ENCODE measurements at regions not wholly inside any gene's neighbourhood (a gene's known extent, or its start where the extent isn't known, plus 50 kb on each side); places are given as distances from the start of the nearest gene placed in this dataset.

GRCh38 chr10:128883231-128884032 lies 583.6 kb upstream of the MGMT start:
- H3K9me3 ChIP-seq (ENCODE audit: control insufficient read depth in 3 of 3, low read length in 3 of 3): peaks cover 0 to 4% (median 2%) of the 10 kb centered on the region in 3 donors
- no peaks in the 10 kb centered on the region for H3K36me3 ChIP-seq (ENCODE audit: control insufficient read depth in 3 of 3, insufficient read depth in 3 of 3, low read length in 3 of 3)
- no peak overlapping the region for H3K9ac ChIP-seq (ENCODE audit: low read depth in 1 of 3, low read length in 3 of 3)
- no peaks in the 10 kb centered on the region for H3K4me1 ChIP-seq (ENCODE audit: control insufficient read depth in 3 of 3, insufficient read depth in 3 of 3, low read length in 3 of 3)
- H3K27ac ChIP-seq (ENCODE audit: low read depth, low read length): no peak overlapping the region
- H3K4me3 ChIP-seq (ENCODE audit: low read length in 3 of 3): no peak overlapping the region
- peaks cover 0 to 7% (median 5%) of the 10 kb centered on the region in 3 donors for H3K27me3 ChIP-seq (ENCODE audit: control insufficient read depth in 3 of 3, insufficient read depth in 3 of 3, low read length in 3 of 3)

GRCh38 chr10:128884033-128884425 lies 583.0 kb upstream of the MGMT start:
- H3K9me3 ChIP-seq (ENCODE audit: control insufficient read depth in 3 of 3, low read length in 3 of 3): peaks cover 0 to 4% (median 2%) of the 10 kb centered on the region in 3 donors
- no peak overlapping the region for H3K27ac ChIP-seq (ENCODE audit: low read depth, low read length)
- no peak overlapping the region for H3K4me3 ChIP-seq (ENCODE audit: low read length in 3 of 3)
- H3K36me3 ChIP-seq (ENCODE audit: control insufficient read depth in 3 of 3, insufficient read depth in 3 of 3, low read length in 3 of 3): no peaks in the 10 kb centered on the region
- H3K4me1 ChIP-seq (ENCODE audit: control insufficient read depth in 3 of 3, insufficient read depth in 3 of 3, low read length in 3 of 3): no peaks in the 10 kb centered on the region
- H3K9ac ChIP-seq (ENCODE audit: low read depth in 1 of 3, low read length in 3 of 3): no peak overlapping the region
- peaks cover 0 to 7% (median 5%) of the 10 kb centered on the region in 3 donors for H3K27me3 ChIP-seq (ENCODE audit: control insufficient read depth in 3 of 3, insufficient read depth in 3 of 3, low read length in 3 of 3)

GRCh38 chr10:128884496-128885072 lies 582.5 kb upstream of the MGMT start:
- no peak overlapping the region for H3K27ac ChIP-seq (ENCODE audit: low read depth, low read length)
- H3K36me3 ChIP-seq (ENCODE audit: control insufficient read depth in 3 of 3, insufficient read depth in 3 of 3, low read length in 3 of 3): no peaks in the 10 kb centered on the region
- no peak overlapping the region for H3K4me3 ChIP-seq (ENCODE audit: low read length in 3 of 3)
- peaks cover 0 to 4% (median 2%) of the 10 kb centered on the region in 3 donors for H3K9me3 ChIP-seq (ENCODE audit: control insufficient read depth in 3 of 3, low read length in 3 of 3)
- peaks cover 0 to 7% (median 5%) of the 10 kb centered on the region in 3 donors for H3K27me3 ChIP-seq (ENCODE audit: control insufficient read depth in 3 of 3, insufficient read depth in 3 of 3, low read length in 3 of 3)
- H3K9ac ChIP-seq (ENCODE audit: low read depth in 1 of 3, low read length in 3 of 3): no peak overlapping the region
- H3K4me1 ChIP-seq (ENCODE audit: control insufficient read depth in 3 of 3, insufficient read depth in 3 of 3, low read length in 3 of 3): no peaks in the 10 kb centered on the region

- Histone ChIP-seq H3K4me3 (ENCODE audit: low read length in 3 of 3) (no peak overlapping the region), H3K9ac (ENCODE audit: low read depth in 1 of 3, low read length in 3 of 3) (no peak overlapping the region), H3K4me1 (ENCODE audit: control insufficient read depth in 3 of 3, insufficient read depth in 3 of 3, low read length in 3 of 3) (no peaks in the 10 kb centered on the region), H3K27ac (ENCODE audit: low read depth, low read length) (no peak overlapping the region), H3K27me3 (ENCODE audit: control insufficient read depth in 3 of 3, insufficient read depth in 3 of 3, low read length in 3 of 3) (peaks cover 0 to 7% (median 5%) of the 10 kb centered on the region in 3 donors), H3K9me3 (ENCODE audit: control insufficient read depth in 3 of 3, low read length in 3 of 3) (peaks cover 0 to 4% (median 2%) of the 10 kb centered on the region in 3 donors), H3K36me3 (ENCODE audit: control insufficient read depth in 3 of 3, insufficient read depth in 3 of 3, low read length in 3 of 3) (no peaks in the 10 kb centered on the region)
Observed at GRCh38 chr10:128885573-128886555, 581.2 kb upstream of the MGMT start.

GRCh38 chr10:128887856-128888255 lies 579.2 kb upstream of the MGMT start:
- Histone ChIP-seq H3K9me3 (ENCODE audit: control insufficient read depth in 3 of 3, low read length in 3 of 3) (peaks cover 0 to 4% (median 2%) of the 10 kb centered on the region in 3 donors), H3K4me1 (ENCODE audit: control insufficient read depth in 3 of 3, insufficient read depth in 3 of 3, low read length in 3 of 3) (no peaks in the 10 kb centered on the region), H3K9ac (ENCODE audit: low read depth in 1 of 3, low read length in 3 of 3) (no peak overlapping the region), H3K27ac (ENCODE audit: low read depth, low read length) (no peak overlapping the region), H3K36me3 (ENCODE audit: control insufficient read depth in 3 of 3, insufficient read depth in 3 of 3, low read length in 3 of 3) (no peaks in the 10 kb centered on the region), H3K27me3 (ENCODE audit: control insufficient read depth in 3 of 3, insufficient read depth in 3 of 3, low read length in 3 of 3) (peaks cover 0 to 4% (median 0%) of the 10 kb centered on the region in 3 donors), H3K4me3 (ENCODE audit: low read length in 3 of 3) (no peak overlapping the region)

- no peaks in the 10 kb centered on the region for H3K36me3 ChIP-seq (ENCODE audit: control insufficient read depth in 3 of 3, insufficient read depth in 3 of 3, low read length in 3 of 3)
- H3K27ac ChIP-seq (ENCODE audit: low read depth, low read length): no peak overlapping the region
- H3K9me3 ChIP-seq (ENCODE audit: control insufficient read depth in 3 of 3, low read length in 3 of 3): peaks cover 0 to 2% (median 2%) of the 10 kb centered on the region in 3 donors
- H3K9ac ChIP-seq (ENCODE audit: low read depth in 1 of 3, low read length in 3 of 3): no peak overlapping the region
- H3K4me1 ChIP-seq (ENCODE audit: control insufficient read depth in 3 of 3, insufficient read depth in 3 of 3, low read length in 3 of 3): peaks cover 0 to 3% (median 0%) of the 10 kb centered on the region in 3 donors
- H3K4me3 ChIP-seq (ENCODE audit: low read length in 3 of 3): no peak overlapping the region
- H3K27me3 ChIP-seq (ENCODE audit: control insufficient read depth in 3 of 3, insufficient read depth in 3 of 3, low read length in 3 of 3): peaks cover 0 to 5% (median 0%) of the 10 kb centered on the region in 3 donors
Observed at GRCh38 chr10:128892005-128892404, 575.0 kb upstream of the MGMT start.

GRCh38 chr10:128894641-128895040 lies 572.4 kb upstream of the MGMT start:
- Histone ChIP-seq H3K9ac (ENCODE audit: low read depth in 1 of 3, low read length in 3 of 3) (no peak overlapping the region), H3K4me1 (ENCODE audit: control insufficient read depth in 3 of 3, insufficient read depth in 3 of 3, low read length in 3 of 3) (peaks cover 0 to 8% (median 5%) of the 10 kb centered on the region in 3 donors), H3K36me3 (ENCODE audit: control insufficient read depth in 3 of 3, insufficient read depth in 3 of 3, low read length in 3 of 3) (no peaks in the 10 kb centered on the region), H3K27me3 (ENCODE audit: control insufficient read depth in 3 of 3, insufficient read depth in 3 of 3, low read length in 3 of 3) (peaks cover 0 to 10% (median 0%) of the 10 kb centered on the region in 3 donors), H3K9me3 (ENCODE audit: control insufficient read depth in 3 of 3, low read length in 3 of 3) (no peaks in the 10 kb centered on the region), H3K27ac (ENCODE audit: low read depth, low read length) (no peak overlapping the region), H3K4me3 (ENCODE audit: low read length in 3 of 3) (no peak overlapping the region)

GRCh38 chr10:128895473-128895872 lies 571.6 kb upstream of the MGMT start:
- no peak overlapping the region for H3K4me3 ChIP-seq (ENCODE audit: low read length in 3 of 3)
- peaks cover 0 to 10% (median 0%) of the 10 kb centered on the region in 3 donors for H3K27me3 ChIP-seq (ENCODE audit: control insufficient read depth in 3 of 3, insufficient read depth in 3 of 3, low read length in 3 of 3)
- no peaks in the 10 kb centered on the region for H3K36me3 ChIP-seq (ENCODE audit: control insufficient read depth in 3 of 3, insufficient read depth in 3 of 3, low read length in 3 of 3)
- H3K9me3 ChIP-seq (ENCODE audit: control insufficient read depth in 3 of 3, low read length in 3 of 3): no peaks in the 10 kb centered on the region
- peaks cover 0 to 8% (median 5%) of the 10 kb centered on the region in 3 donors for H3K4me1 ChIP-seq (ENCODE audit: control insufficient read depth in 3 of 3, insufficient read depth in 3 of 3, low read length in 3 of 3)
- H3K27ac ChIP-seq (ENCODE audit: low read depth, low read length): no peak overlapping the region
- H3K9ac ChIP-seq (ENCODE audit: low read depth in 1 of 3, low read length in 3 of 3): no peak overlapping the region

- H3K27me3 ChIP-seq (ENCODE audit: control insufficient read depth in 3 of 3, insufficient read depth in 3 of 3, low read length in 3 of 3): peaks cover 0 to 10% (median 0%) of the 10 kb centered on the region in 3 donors
- peaks cover 0 to 8% (median 5%) of the 10 kb centered on the region in 3 donors for H3K4me1 ChIP-seq (ENCODE audit: control insufficient read depth in 3 of 3, insufficient read depth in 3 of 3, low read length in 3 of 3)
- no peaks in the 10 kb centered on the region for H3K9me3 ChIP-seq (ENCODE audit: control insufficient read depth in 3 of 3, low read length in 3 of 3)
- no peak overlapping the region for H3K4me3 ChIP-seq (ENCODE audit: low read length in 3 of 3)
- no peaks in the 10 kb centered on the region for H3K36me3 ChIP-seq (ENCODE audit: control insufficient read depth in 3 of 3, insufficient read depth in 3 of 3, low read length in 3 of 3)
- H3K27ac ChIP-seq (ENCODE audit: low read depth, low read length): no peak overlapping the region
- no peak overlapping the region for H3K9ac ChIP-seq (ENCODE audit: low read depth in 1 of 3, low read length in 3 of 3)
Observed at GRCh38 chr10:128896116-128896795, 570.8 kb upstream of the MGMT start.

Data from skeletal muscle tissue (tissue), 3 donors.